ENCODE measurements at regions not wholly inside any gene's neighbourhood (a gene's known extent, or its start where the extent isn't known, plus 50 kb on each side); places are given as distances from the start of the nearest gene placed in this dataset.

GRCh38 chr6:167583412-167583811, 243.3 kb upstream of the AFDN start:
- H3K9ac ChIP-seq (ENCODE audit: insufficient read depth, low read depth, low read length), result no peak overlapping the region
- FAIRE-seq, result no peak
- no peaks in the 10 kb centered on the region for H3K27me3 ChIP-seq (ENCODE audit: control insufficient read depth in 1 of 2, insufficient read depth in 2 of 2, low read length in 2 of 2)
- DNase-seq (ENCODE audit: low spot score), result no peak
- intact Hi-C loops (cut with micrococcal nuclease; ENCODE audit: unreplicated experiment) (no loop called here), in situ Hi-C loops (cut with HindIII; ENCODE audit: extremely low pct_ligation_motif_present, low pct_unique_long_range_greater_than_20kb) (no loop called here)
- no peak for ATAC-seq
- 21% methylated on average over 2 of the region's 2 CpGs for WGBS (ENCODE audit: low lambda C conversion rate)
- H3K27ac ChIP-seq (ENCODE audit: extremely low read length, insufficient read depth, low read length), result no peak overlapping the region
- 0 out of 2 replicates have a peak, but pooled peaks cover 5% of the 10 kb centered on the region for H3K9me3 ChIP-seq (ENCODE audit: low read length)
- BruUV-seq (replicated peaks), result no TSS peak
- no peaks in the 10 kb centered on the region for H3K79me2 ChIP-seq (ENCODE audit: insufficient read depth, low read length)
- H3K4me1 ChIP-seq (ENCODE audit: insufficient read depth, low read length), result peaks cover 39% of the 10 kb centered on the region
- H3K36me3 ChIP-seq (replicated peaks in 1 of 2; ENCODE audit: control insufficient read depth in 1 of 2, insufficient read depth in 2 of 2, low read length in 2 of 2), result no peaks in the 10 kb centered on the region
- CTCF ChIA-PET (ENCODE audit: low intra/inter-chr PET ratio, low total read pairs), result no interaction called here
- POLR2A ChIA-PET, result no interaction called here
- H2AFZ ChIP-seq (ENCODE audit: low read length), result no peak overlapping the region
- H3K4me3 ChIP-seq (replicated peaks in 1 of 3; ENCODE audit: insufficient read depth in 1 of 3, low read depth in 2 of 3, low read length in 3 of 3), result no peak overlapping the region
- H4K20me1 ChIP-seq (ENCODE audit: insufficient read depth, low read length), result no peaks in the 10 kb centered on the region
- H3K4me2 ChIP-seq (ENCODE audit: low read depth, low read length), result no peak overlapping the region
- TF ChIP-seq HNRNPLL (IDR thresholded peaks at IDR 0.05; ENCODE audit: low read depth, low read length, poor library complexity, severe bottlenecking) (no peak), MBNL3 (CRISPR knock-in tag; conservative IDR thresholded peaks at IDR 0.05) (no peak), ZNF777 (CRISPR knock-in tag; IDR thresholded peaks at IDR 0.05) (no peak), ZNF333 (CRISPR knock-in tag; IDR thresholded peaks at IDR 0.05; ENCODE audit: borderline replicate concordance) (no peak), ZNF142 (CRISPR knock-in tag; IDR thresholded peaks at IDR 0.05) (no peak), REPIN1 (CRISPR knock-in tag; IDR thresholded peaks at IDR 0.05; ENCODE audit: borderline replicate concordance, low read depth) (no peak), HOXD1 (CRISPR knock-in tag; IDR thresholded peaks at IDR 0.05) (no peak), PITX1 (CRISPR knock-in tag; IDR thresholded peaks at IDR 0.05) (no peak), ZBTB44 (CRISPR knock-in tag; IDR thresholded peaks at IDR 0.05) (no peak), TCF7 (IDR thresholded peaks at IDR 0.05; ENCODE audit: low read depth) (no peak), MTA3 (CRISPR knock-in tag; IDR thresholded peaks at IDR 0.05) (no peak), KDM6A (CRISPR knock-in tag; IDR thresholded peaks at IDR 0.05; ENCODE audit: low read depth) (no peak), ZNF619 (CRISPR knock-in tag; IDR thresholded peaks at IDR 0.05) (no peak), GTF2F1 (IDR thresholded peaks at IDR 0.05; ENCODE audit: low read length) (no peak), ZNF713 (CRISPR knock-in tag; IDR thresholded peaks at IDR 0.05) (no peak)
- TF ChIP-seq, protein P1, sequence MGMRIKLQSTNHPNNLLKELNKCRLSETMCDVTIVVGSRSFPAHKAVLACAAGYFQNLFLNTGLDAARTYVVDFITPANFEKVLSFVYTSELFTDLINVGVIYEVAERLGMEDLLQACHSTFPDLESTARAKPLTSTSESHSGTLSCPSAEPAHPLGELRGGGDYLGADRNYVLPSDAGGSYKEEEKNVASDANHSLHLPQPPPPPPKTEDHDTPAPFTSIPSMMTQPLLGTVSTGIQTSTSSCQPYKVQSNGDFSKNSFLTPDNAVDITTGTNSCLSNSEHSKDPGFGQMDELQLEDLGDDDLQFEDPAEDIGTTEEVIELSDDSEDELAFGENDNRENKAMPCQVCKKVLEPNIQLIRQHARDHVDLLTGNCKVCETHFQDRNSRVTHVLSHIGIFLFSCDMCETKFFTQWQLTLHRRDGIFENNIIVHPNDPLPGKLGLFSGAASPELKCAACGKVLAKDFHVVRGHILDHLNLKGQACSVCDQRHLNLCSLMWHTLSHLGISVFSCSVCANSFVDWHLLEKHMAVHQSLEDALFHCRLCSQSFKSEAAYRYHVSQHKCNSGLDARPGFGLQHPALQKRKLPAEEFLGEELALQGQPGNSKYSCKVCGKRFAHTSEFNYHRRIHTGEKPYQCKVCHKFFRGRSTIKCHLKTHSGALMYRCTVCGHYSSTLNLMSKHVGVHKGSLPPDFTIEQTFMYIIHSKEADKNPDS (CRISPR knock-in tag; IDR thresholded peaks at IDR 0.05), result no peak
- TF ChIP-seq, protein P2, sequence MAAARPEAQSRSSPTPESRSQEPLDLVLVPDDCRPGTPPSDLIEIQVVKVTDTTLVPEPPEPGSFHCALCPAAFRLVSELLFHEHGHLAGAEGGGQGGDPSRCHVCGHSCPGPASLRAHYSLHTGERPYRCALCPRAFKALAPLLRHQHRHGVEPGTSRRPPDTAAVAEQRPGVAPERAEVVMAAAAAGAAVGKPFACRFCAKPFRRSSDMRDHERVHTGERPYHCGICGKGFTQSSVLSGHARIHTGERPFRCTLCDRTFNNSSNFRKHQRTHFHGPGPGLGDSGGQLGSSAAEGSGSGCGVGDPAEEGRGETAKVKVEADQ (CRISPR knock-in tag; IDR thresholded peaks at IDR 0.05; ENCODE audit: borderline replicate concordance), result no peak
